ENCODE measurements at regions not wholly inside any gene's neighbourhood (a gene's known extent, or its start where the extent isn't known, plus 50 kb on each side); places are given as distances from the start of the nearest gene placed in this dataset.

DNA sequence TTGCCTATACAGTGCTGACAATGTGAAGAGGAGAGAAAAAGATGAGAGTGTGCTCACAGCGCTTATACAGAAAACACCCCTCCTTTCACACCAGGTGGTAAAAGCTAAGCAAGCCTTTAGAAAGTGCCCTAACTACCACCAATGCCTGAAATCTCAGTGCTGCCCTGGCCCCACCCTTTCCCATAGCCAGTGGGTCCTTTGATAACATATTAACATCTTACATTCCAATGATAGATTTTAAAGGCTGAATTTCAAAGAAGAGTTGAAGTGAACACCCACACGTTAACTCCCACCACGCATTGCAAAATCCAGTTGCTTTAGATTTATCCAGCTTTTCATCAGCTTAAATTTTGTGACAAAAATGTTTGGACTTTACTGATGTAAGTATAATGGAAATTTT, 58.1 kb upstream of the SSX2IP start:
- peaks cover 0 to 4% of the 10 kb centered on the region in 2 experiments; a peak in 2 of 5 replicates for H3K27me3 ChIP-seq (ENCODE audit: control insufficient read depth in 2 of 2, insufficient read depth in 2 of 2, low read length in 2 of 2)
- 23% methylated on average over 3 of the region's 3 CpGs for WGBS (ENCODE audit: insufficient coverage, low coverage, missing lambda C conversion rate)
- H4K20me1 ChIP-seq (replicated peaks; ENCODE audit: control insufficient read depth, insufficient read depth, low read length), result no peaks in the 10 kb centered on the region
- FAIRE-seq (no peak), DNase-seq (ENCODE audit: extremely low read depth in 1 of 4, low spot score in 3 of 4) (no peak), ATAC-seq (no peak)
- no peak overlapping the region for H3K9ac ChIP-seq (ENCODE audit: insufficient read depth in 1 of 2, low read depth in 2 of 2, low read length in 2 of 2)
- in situ Hi-C loops (cut with MboI) (loop anchor here (5.0 to 10.0 kb wide), 2 partner anchors 81 to 824 kb away; no protein-coding TSS in a partner anchor), intact Hi-C loops (cut with micrococcal nuclease) (no loop called here)
- H3K36me3 ChIP-seq (ENCODE audit: control insufficient read depth, insufficient read depth, low read length), result no peaks in the 10 kb centered on the region
- no peak overlapping the region for H3K4me3 ChIP-seq
- H3K4me2 ChIP-seq (ENCODE audit: insufficient read depth, low read length), result no peak overlapping the region
- no peaks in the 10 kb centered on the region for H3K9me1 ChIP-seq (ENCODE audit: control insufficient read depth, insufficient read depth, low read length)
- ChIA-PET CTCF (ENCODE audit: low intra/inter-chr PET ratio) (no interaction called here), POLR2A (interaction anchor here (0.9 kb wide), 1 partner anchor 103 kb away, joined by 3 read pairs; no protein-coding TSS in a partner anchor)
- no TSS peak for BruUV-seq (replicated peaks)
- H3K9me3 ChIP-seq (replicated peaks; ENCODE audit: control insufficient read depth, insufficient read depth, low read depth, low read length), result no peaks in the 10 kb centered on the region
- H3K79me2 ChIP-seq (ENCODE audit: control insufficient read depth, insufficient read depth, low read length), result no peaks in the 10 kb centered on the region
- no peaks in the 10 kb centered on the region; a peak in 1 of 5 replicates for H3K4me1 ChIP-seq (replicated peaks in 1 of 2; ENCODE audit: control insufficient read depth in 2 of 2, insufficient read depth in 2 of 2, low read length in 2 of 2)
- no peak overlapping the region for H3K27ac ChIP-seq (ENCODE audit: extremely low read depth, low read depth, low read length)
- no peak for TF ChIP-seq NR2C2 (CRISPR knock-in tag; IDR thresholded peaks at IDR 0.05)
- TF ChIP-seq NR2C2 (tag; IDR thresholded peaks at IDR 0.05), result no peak
- no peak for TF ChIP-seq ZNF133 (CRISPR knock-in tag; IDR thresholded peaks at IDR 0.05)
- no peak for TF ChIP-seq ASH1L (IDR thresholded peaks at IDR 0.05; ENCODE audit: borderline replicate concordance, low read depth, partially characterized antibody)
- no peak for TF ChIP-seq SMARCB1 (IDR thresholded peaks at IDR 0.05; ENCODE audit: insufficient read length, low read depth)
- TF ChIP-seq, protein P1, sequence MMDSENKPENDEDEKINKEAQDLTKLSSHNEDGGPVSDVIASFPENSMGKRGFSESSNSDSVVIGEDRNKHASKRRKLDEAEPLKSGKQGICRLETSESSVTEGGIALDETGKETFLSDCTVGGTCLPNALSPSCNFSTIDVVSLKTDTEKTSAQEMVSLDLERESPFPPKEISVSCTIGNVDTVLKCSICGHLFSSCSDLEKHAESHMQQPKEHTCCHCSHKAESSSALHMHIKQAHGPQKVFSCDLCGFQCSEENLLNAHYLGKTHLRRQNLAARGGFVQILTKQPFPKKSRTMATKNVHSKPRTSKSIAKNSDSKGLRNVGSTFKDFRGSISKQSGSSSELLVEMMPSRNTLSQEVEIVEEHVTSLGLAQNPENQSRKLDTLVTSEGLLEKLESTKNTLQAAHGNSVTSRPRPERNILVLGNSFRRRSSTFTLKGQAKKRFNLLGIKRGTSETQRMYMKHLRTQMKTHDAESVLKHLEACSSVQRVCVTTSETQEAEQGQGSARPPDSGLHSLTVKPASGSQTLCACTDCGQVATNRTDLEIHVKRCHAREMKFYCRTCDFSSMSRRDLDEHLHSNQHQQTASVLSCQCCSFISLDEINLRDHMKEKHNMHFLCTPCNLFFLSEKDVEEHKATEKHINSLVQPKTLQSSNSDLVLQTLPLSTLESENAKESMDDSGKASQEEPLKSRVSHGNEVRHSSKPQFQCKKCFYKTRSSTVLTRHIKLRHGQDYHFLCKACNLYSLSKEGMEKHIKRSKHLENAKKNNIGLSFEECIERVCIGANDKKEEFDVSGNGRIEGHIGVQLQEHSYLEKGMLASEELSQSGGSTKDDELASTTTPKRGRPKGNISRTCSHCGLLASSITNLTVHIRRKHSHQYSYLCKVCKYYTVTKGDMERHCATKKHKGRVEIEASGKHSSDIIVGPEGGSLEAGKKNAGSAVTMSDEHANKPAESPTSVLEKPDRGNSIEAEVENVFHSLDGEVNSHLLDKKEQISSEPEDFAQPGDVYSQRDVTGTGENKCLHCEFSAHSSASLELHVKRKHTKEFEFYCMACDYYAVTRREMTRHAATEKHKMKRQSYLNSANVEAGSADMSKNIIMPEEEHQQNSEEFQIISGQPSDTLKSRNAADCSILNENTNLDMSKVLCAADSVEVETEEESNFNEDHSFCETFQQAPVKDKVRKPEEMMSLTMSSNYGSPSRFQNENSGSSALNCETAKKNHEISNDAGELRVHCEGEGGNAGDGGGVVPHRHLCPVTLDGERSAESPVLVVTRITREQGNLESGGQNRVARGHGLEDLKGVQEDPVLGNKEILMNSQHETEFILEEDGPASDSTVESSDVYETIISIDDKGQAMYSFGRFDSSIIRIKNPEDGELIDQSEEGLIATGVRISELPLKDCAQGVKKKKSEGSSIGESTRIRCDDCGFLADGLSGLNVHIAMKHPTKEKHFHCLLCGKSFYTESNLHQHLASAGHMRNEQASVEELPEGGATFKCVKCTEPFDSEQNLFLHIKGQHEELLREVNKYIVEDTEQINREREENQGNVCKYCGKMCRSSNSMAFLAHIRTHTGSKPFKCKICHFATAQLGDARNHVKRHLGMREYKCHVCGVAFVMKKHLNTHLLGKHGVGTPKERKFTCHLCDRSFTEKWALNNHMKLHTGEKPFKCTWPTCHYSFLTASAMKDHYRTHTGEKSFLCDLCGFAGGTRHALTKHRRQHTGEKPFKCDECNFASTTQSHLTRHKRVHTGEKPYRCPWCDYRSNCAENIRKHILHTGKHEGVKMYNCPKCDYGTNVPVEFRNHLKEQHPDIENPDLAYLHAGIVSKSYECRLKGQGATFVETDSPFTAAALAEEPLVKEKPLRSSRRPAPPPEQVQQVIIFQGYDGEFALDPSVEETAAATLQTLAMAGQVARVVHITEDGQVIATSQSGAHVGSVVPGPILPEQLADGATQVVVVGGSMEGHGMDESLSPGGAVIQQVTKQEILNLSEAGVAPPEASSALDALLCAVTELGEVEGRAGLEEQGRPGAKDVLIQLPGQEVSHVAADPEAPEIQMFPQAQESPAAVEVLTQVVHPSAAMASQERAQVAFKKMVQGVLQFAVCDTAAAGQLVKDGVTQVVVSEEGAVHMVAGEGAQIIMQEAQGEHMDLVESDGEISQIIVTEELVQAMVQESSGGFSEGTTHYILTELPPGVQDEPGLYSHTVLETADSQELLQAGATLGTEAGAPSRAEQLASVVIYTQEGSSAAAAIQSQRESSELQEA (IDR thresholded peaks at IDR 0.05; ENCODE audit: low read depth), result no peak
- no peak for TF ChIP-seq SNAPC5 (CRISPR knock-in tag; IDR thresholded peaks at IDR 0.05)
- TF ChIP-seq ETS2 (tag; IDR thresholded peaks at IDR 0.05; ENCODE audit: borderline replicate concordance, poor library complexity, severe bottlenecking), result no peak
- no peak for TF ChIP-seq IRF2 (CRISPR knock-in tag; IDR thresholded peaks at IDR 0.05)
- TF ChIP-seq CREM (IDR thresholded peaks at IDR 0.05; ENCODE audit: low read depth), result no peak
- TF ChIP-seq FOXK2 (conservative IDR thresholded peaks at IDR 0.05 in 1 of 2, IDR thresholded peaks at IDR 0.05 in 1 of 2; ENCODE audit: low read depth in 2 of 2), result no peak
- H2AFZ ChIP-seq (ENCODE audit: low read depth, low read length), result no peak overlapping the region

All from K562 (cell line).